Liver (tissue), 8 donors: ENCODE measurements at regions not wholly inside any gene's neighbourhood (a gene's known extent, or its start where the extent isn't known, plus 50 kb on each side); places are given as distances from the start of the nearest gene placed in this dataset.

ENCODE experiments used
- DNase-seq: peaks from one replicate; pipeline ENCODE4 v3.0.0-alpha.2; 2017; ENCODE audit warnings: low spot score
- H3K27ac ChIP-seq, 2 donors: one replicate each; pipeline ENCODE4 v1.7.0; 2013; ENCODE audit warnings: inconsistent platforms in 2 of 2, low read length in 2 of 2, control low read depth in 1 of 2, low read depth in 1 of 2, mild to moderate bottlenecking in 1 of 2
- H3K27me3 ChIP-seq, 4 donors: one replicate each; pipeline versions ENCODE4 v1.6.1 to v1.7.0; 2013; ENCODE audit warnings: low read length in 3 of 4, inconsistent platforms in 1 of 4, mild to moderate bottlenecking in 1 of 4, moderate library complexity in 1 of 4; ENCODE audit not compliant: control insufficient read depth in 4 of 4, insufficient read depth in 4 of 4
- H3K36me3 ChIP-seq, 4 donors: one replicate each; pipeline versions ENCODE4 v1.6.1 to v1.7.0; 2013; ENCODE audit warnings: low read length in 3 of 4, mild to moderate bottlenecking in 3 of 4, low read depth in 1 of 4, moderate library complexity in 1 of 4; ENCODE audit not compliant: control insufficient read depth in 4 of 4, insufficient read depth in 3 of 4
- H3K4me1 ChIP-seq, 4 donors: one replicate each; pipeline versions ENCODE4 v1.6.1 to v1.7.0; 2013; ENCODE audit warnings: low read length in 3 of 4, mild to moderate bottlenecking in 3 of 4, moderate library complexity in 1 of 4; ENCODE audit not compliant: control insufficient read depth in 4 of 4, insufficient read depth in 4 of 4
- H3K4me3 ChIP-seq, 3 donors: one replicate each; pipeline versions ENCODE4 v1.6.1 to v1.7.0; 2013; ENCODE audit warnings: low read length in 3 of 3, control low read depth in 1 of 3, low read depth in 1 of 3, mild to moderate bottlenecking in 1 of 3
- H3K9ac ChIP-seq, 2 donors: one replicate each; pipeline ENCODE4 v1.7.0; 2013; ENCODE audit warnings: low read length in 2 of 2, mild to moderate bottlenecking in 2 of 2, moderate library complexity in 2 of 2, control low read depth in 1 of 2, low read depth in 1 of 2
- H3K9me3 ChIP-seq, 4 donors: one replicate each; pipeline versions ENCODE4 v1.6.1 to v1.7.0; 2013; ENCODE audit warnings: low read length in 3 of 4; ENCODE audit not compliant: control insufficient read depth in 4 of 4
- CTCF ChIP-seq: fragments of 150-350 bp; IDR thresholded peaks from 2 replicates; pipeline ENCODE4 v1.5.1; 2017; ENCODE audit warnings: improper control_type of control experiment, low read depth, low read length; ENCODE audit not compliant: missing input control
- EGR1 ChIP-seq, 2 donors: IDR thresholded peaks; 2 replicates each; pipeline ENCODE4 v1.6.1; 2016 to 2018; ENCODE audit warnings: antibody characterized with exemption in 2 of 2, low read depth in 2 of 2
- FOXA1 ChIP-seq: IDR thresholded peaks from 2 replicates; pipeline ENCODE4 v1.6.1; 2016; ENCODE audit warnings: antibody characterized with exemption
- FOXA2 ChIP-seq: IDR thresholded peaks from 2 replicates; pipeline ENCODE4 v1.6.1; 2016; ENCODE audit warnings: antibody characterized with exemption
- GABPA ChIP-seq, 2 donors: IDR thresholded peaks in 1 of 2; conservative IDR thresholded peaks in 1 of 2; 2 replicates each; pipeline ENCODE4 v1.6.1; 2016; ENCODE audit warnings: antibody characterized with exemption in 2 of 2, mild to moderate bottlenecking in 1 of 2, moderate library complexity in 1 of 2
- HNF4A ChIP-seq, 2 donors: conservative IDR thresholded peaks; 2 replicates each; pipeline ENCODE4 v1.6.1; 2016; ENCODE audit warnings: antibody characterized with exemption in 2 of 2, mild to moderate bottlenecking in 2 of 2
- HNF4G ChIP-seq: IDR thresholded peaks from 2 replicates; pipeline ENCODE4 v1.6.1; 2016; ENCODE audit warnings: antibody characterized with exemption
- JUND ChIP-seq, 2 donors: IDR thresholded peaks; 2 replicates each; pipeline ENCODE4 v1.6.1; 2016; ENCODE audit warnings: antibody characterized with exemption in 2 of 2
- MAX ChIP-seq: IDR thresholded peaks from 2 replicates; pipeline ENCODE4 v1.6.1; 2016; ENCODE audit warnings: antibody characterized with exemption
- NR2F2 ChIP-seq: IDR thresholded peaks from 2 replicates; pipeline ENCODE4 v1.6.1; 2016; ENCODE audit warnings: antibody characterized with exemption
- RAD21 ChIP-seq, 2 donors: IDR thresholded peaks; 2 replicates each; pipeline ENCODE4 v1.6.1; 2016; ENCODE audit warnings: antibody characterized with exemption in 2 of 2, mild to moderate bottlenecking in 2 of 2
- REST ChIP-seq: IDR thresholded peaks from 2 replicates; pipeline ENCODE4 v1.6.1; 2016; ENCODE audit warnings: antibody characterized with exemption, mild to moderate bottlenecking
- RXRA ChIP-seq, 2 donors: IDR thresholded peaks; 2 replicates each; pipeline ENCODE4 v1.6.1; 2017 to 2018; ENCODE audit warnings: antibody characterized with exemption in 2 of 2, mild to moderate bottlenecking in 1 of 2
- SP1 ChIP-seq: IDR thresholded peaks from 2 replicates; pipeline ENCODE4 v1.6.1; 2018; ENCODE audit warnings: antibody characterized with exemption, mild to moderate bottlenecking
- TAF1 ChIP-seq: conservative IDR thresholded peaks from 2 replicates; pipeline ENCODE4 v1.6.1; 2016; ENCODE audit warnings: antibody characterized with exemption, mild to moderate bottlenecking
- YY1 ChIP-seq: IDR thresholded peaks from 2 replicates; pipeline ENCODE4 v1.6.1; 2016; ENCODE audit warnings: antibody characterized with exemption, mild to moderate bottlenecking
- ZBTB33 ChIP-seq: IDR thresholded peaks from 2 replicates; pipeline ENCODE4 v1.6.1; 2016; ENCODE audit warnings: antibody characterized with exemption
- WGBS: extraction: QIAGEN DNeasy Blood & Tissue Kit; methylation state at CpG from one replicate; pipeline ENCODE4 v1.1.7; 2013; 5-methylcytosine and 5-hydroxymethylcytosine counted together
- donor health status: healthy.
- donor health status: healthy.
- donor health status: healthy.
- donor health status: healthy.
- donor health status: healthy.

- H3K36me3 ChIP-seq = no peaks in the 10 kb centered on the region
- H3K4me3 ChIP-seq = no peak overlapping the region
- no peaks in the 10 kb centered on the region for H3K9me3 ChIP-seq
- H3K4me1 ChIP-seq = no peaks in the 10 kb centered on the region
- H3K27me3 ChIP-seq = no peaks in the 10 kb centered on the region
- no peak overlapping the region for H3K9ac ChIP-seq
- no peak for DNase-seq
- 67% methylated on average over 11 of the region's 11 CpGs for WGBS
- TF ChIP-seq FOXA2 (no peak), FOXA1 (no peak), EGR1 (IDR thresholded peaks at IDR 0.05; ENCODE audit: low read depth in 2 of 2) (no peak), SP1 (no peak), JUND (IDR thresholded peaks at IDR 0.05) (no peak), GABPA (IDR thresholded peaks at IDR 0.05 in 1 of 2, conservative IDR thresholded peaks at IDR 0.05 in 1 of 2) (no peak), RXRA (IDR thresholded peaks at IDR 0.05) (no peak), TAF1 (no peak), HNF4G (no peak), MAX (no peak), CTCF (no peak), HNF4A (conservative IDR thresholded peaks at IDR 0.05) (no peak), REST (no peak)
- no peak overlapping the region for H3K27ac ChIP-seq
These were observed 688.6 kb downstream of the NOVA1 start for GRCh38 chr14:25909045-25909747.

GRCh38 chr14:25908277-25909044, 689.4 kb downstream of the NOVA1 start:
- no peaks in the 10 kb centered on the region for H3K9me3 ChIP-seq
- no peak overlapping the region for H3K4me3 ChIP-seq
- H3K36me3 ChIP-seq = no peaks in the 10 kb centered on the region
- H3K4me1 ChIP-seq = no peaks in the 10 kb centered on the region
- TF ChIP-seq HNF4G (no peak), FOXA2 (no peak), ZBTB33 (no peak), SP1 (no peak), EGR1 (IDR thresholded peaks at IDR 0.05; ENCODE audit: low read depth in 2 of 2) (no peak), RAD21 (IDR thresholded peaks at IDR 0.05) (no peak), REST (no peak), YY1 (no peak), JUND (IDR thresholded peaks at IDR 0.05) (no peak), CTCF (no peak), FOXA1 (no peak), NR2F2 (no peak)
- H3K27me3 ChIP-seq = no peaks in the 10 kb centered on the region
- no peak overlapping the region for H3K27ac ChIP-seq
- WGBS = 54% methylated on average over 3 of the region's 3 CpGs
- no peak for DNase-seq
- no peak overlapping the region for H3K9ac ChIP-seq
